Activated CD8-positive, alpha-beta memory T cell treated with anti-CD3 and anti-CD28 coated beads for 48 hours (primary cell): ENCODE measurements at regions not wholly inside any gene's neighbourhood (a gene's known extent, or its start where the extent isn't known, plus 50 kb on each side); places are given as distances from the start of the nearest gene placed in this dataset.

Experiments
- DNase-seq, 3 experiments: peaks; one replicate each; pipeline ENCODE4 v3.0.0-alpha.2; 2020; ENCODE audit warnings: low read depth in 2 of 3, low spot score in 2 of 3

- no peak for DNase-seq
Observed at GRCh38 chr16:9297437-9298113, 206.1 kb downstream of the HAPSTR1 start.

- no peak for DNase-seq
Observed at GRCh38 chr16:9300252-9300651, 208.8 kb downstream of the HAPSTR1 start.

DNA sequence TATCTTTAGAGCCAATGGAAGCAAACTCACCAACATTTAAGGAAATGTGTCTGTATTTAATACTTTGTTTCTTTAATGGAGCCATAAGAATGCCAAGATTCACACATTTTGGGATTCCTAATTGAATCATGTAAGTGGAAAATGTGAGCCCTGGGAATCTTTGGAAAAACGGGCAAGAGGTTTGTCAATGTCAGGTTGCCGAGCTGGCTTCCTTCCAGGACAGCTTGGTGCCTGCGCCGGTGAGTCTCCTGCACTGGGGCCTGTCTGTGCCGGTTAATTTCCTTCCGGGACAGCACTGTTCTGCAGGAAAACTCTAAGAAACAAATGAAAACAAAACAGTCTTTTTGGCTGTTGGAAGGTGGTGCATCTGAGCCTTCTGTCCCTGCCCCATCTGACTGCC, 210.6 kb downstream of the HAPSTR1 start:
- DNase-seq = no peak

- no peak for DNase-seq
Observed at GRCh38 chr16:9306753-9307152, 215.3 kb downstream of the HAPSTR1 start.

GRCh38 chr16:9307446-9307845, 216.0 kb downstream of the HAPSTR1 start:
- DNase-seq = no peak

DNA sequence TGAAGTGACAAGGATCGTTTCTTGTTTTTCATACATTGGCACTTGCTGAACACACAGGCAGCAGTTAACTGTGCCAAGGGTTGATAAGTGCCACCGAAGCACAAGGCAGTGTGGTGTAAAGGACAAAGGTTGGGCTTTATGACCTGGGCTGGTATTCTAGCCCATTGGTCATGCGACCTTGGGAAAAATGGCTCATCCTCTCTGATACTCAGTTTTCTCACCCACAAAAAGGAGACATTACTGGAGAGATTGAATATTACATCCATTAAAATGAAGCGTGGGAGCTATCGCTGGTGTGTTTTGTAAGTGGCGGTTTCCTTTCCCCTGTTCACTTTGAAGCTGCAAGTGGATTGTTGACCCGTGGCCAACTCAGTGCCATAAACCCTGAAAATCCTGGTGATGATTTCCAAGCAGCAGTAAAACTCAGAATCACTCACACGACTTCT, 216.9 kb downstream of the HAPSTR1 start:
- DNase-seq = no peak

GRCh38 chr16:9308850-9309249, 217.4 kb downstream of the HAPSTR1 start:
- no peak for DNase-seq

DNA sequence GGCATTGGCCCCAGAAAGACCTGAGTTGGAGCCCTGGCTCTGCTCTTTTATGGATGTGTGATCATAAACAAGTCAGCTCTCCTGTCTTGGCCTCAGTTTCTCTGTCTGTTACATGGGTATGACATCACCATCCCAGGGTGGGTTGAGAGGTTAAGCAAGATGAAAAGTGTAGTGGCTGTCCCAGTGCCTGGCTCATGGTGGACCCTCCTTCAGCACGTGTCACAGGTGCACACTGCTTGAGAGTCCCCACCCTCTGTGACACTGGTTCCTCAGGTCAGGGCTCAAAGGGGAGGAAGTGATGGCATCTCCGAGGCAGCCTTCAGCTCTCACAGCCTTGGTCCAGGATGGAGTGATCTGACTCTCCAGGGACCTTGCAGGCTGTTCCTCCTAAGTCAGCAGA, 218.4 kb downstream of the HAPSTR1 start:
- no peak for DNase-seq

DNA sequence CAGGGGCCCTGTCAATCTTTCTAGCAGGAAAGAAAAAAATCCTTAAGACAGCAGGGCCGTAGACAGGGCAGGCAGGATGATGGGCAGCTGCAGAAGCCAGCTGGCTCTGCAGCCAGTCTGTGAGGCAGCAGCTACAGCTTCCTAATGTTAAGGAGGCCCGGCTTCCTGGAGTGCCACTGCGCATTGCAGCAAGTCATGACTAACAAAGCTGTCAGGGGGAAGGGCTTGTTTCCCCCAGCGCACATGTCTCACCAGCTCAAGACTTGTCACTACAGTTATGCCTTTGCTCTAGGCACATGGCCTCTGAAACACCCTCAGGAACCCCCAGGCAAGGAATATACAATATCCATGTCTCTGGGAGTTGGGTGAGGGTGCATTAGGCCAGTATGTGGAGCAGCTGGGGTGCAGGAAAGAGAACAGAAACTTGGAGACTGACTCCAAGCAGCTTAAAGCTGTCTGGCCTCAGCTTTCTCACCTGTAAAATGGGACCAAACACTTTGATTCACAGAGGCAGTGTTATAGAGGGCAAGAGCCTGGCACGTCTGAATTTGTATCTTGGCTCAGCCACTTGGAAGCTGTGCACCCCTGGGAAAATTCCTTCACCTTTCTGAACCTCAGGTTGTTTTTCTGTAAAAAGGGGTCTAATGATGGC, 220.0 kb downstream of the HAPSTR1 start:
- DNase-seq = no peak

DNA sequence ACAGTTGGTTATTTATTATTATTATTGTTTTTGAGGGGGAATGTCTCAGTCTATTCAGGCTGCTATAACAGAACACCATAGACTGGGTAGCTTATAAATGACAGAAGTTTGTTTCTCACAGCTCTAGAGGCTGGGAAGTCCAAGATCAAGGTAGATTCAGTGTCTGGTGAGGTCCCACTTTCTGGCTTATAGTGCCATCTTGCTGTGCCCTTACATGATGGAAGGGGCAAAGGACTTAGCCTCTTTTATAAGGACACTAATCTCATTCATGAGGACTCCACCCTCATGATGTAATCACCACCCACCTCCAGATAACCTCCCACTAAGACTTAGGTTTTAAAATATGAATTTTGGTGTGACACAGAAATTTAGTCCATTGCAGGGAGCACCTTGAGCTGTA, 224.6 kb downstream of the HAPSTR1 start:
- DNase-seq = no peak

- no peak for DNase-seq
Observed at GRCh38 chr16:9316615-9317014, 225.2 kb downstream of the HAPSTR1 start.

GRCh38 chr16:9318764-9319163, 227.3 kb downstream of the HAPSTR1 start:
- DNase-seq = no peak

- no peak for DNase-seq
Observed at GRCh38 chr16:9322769-9323168, 231.3 kb downstream of the HAPSTR1 start.

- no peak for DNase-seq
Observed at GRCh38 chr16:9323170-9323569, 231.7 kb downstream of the HAPSTR1 start.

GRCh38 chr16:9327253-9327652, 235.8 kb downstream of the HAPSTR1 start:
- DNase-seq = no peak

GRCh38 chr16:9328411-9328810, 237.0 kb downstream of the HAPSTR1 start:
- DNase-seq = no peak

DNA sequence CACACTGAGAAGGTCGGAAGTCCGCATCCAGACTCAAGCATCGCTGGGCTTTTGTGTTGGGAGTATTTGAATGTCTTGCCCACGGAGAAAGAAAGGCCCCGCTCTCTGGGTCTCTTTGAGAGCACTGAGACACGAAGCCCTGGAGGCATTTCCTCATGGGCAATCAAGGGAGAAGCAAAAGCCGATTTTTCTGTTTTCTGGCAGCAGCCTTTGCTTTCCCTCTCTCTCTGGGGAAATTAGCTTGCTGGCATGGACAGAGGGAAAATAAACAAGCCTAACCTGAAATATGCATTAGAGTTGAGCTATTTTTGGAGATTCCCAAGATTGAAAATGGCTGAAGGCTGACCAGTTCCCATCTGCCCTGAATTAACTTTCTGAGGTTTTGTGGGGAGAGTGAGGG, 238.7 kb downstream of the HAPSTR1 start:
- no peak for DNase-seq

DNA sequence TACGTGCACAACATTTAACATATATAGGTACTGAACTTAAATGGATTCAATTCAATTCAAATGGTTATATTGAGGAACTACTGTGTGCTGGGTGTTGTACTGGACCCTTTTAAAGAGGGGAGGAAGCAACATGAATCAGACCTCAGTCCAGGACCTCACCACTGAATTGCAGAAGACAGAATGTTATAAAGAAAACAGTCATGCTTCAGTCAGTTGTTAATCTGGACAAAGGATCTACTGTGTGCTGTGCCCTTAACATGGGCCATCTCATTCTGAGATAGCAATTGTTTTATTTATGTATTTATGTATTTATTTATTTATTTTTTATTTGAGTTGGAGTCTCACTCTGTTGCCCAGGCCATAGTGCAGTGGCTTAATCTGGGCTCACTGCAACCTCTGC, 240.1 kb downstream of the HAPSTR1 start:
- no peak for DNase-seq

DNA sequence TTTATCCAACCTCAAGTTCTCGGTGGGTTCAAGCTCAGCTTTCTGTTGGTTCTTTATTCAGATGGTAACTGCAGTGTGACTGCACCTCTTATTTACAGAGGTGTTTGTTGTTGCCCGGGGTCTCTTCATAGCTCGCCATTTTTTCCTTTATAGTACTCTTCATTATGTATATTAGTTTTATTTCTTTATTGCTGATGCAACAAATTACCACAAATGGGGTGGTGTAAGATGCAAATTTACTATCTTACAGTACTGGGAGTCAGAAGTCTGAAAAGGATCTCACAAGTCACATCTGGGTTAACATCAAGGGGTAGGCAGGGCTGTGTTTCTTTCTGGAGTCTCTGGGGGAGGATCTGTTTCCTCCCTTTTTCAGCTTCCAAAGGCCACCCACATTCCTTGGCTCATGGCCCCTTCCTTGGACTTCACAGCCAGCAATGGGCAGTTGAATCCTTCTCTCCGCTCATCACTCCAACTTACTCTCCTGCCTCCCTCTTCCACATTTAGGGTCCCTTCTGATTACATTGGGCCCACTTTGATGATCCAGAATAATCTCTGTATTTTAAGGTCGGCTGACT, 241.2 kb downstream of the HAPSTR1 start:
- no peak for DNase-seq

GRCh38 chr16:9333469-9333868, 242.0 kb downstream of the HAPSTR1 start:
- DNase-seq = no peak

- DNase-seq = no peak
Observed at GRCh38 chr16:9334103-9334502, 242.7 kb downstream of the HAPSTR1 start.

DNA sequence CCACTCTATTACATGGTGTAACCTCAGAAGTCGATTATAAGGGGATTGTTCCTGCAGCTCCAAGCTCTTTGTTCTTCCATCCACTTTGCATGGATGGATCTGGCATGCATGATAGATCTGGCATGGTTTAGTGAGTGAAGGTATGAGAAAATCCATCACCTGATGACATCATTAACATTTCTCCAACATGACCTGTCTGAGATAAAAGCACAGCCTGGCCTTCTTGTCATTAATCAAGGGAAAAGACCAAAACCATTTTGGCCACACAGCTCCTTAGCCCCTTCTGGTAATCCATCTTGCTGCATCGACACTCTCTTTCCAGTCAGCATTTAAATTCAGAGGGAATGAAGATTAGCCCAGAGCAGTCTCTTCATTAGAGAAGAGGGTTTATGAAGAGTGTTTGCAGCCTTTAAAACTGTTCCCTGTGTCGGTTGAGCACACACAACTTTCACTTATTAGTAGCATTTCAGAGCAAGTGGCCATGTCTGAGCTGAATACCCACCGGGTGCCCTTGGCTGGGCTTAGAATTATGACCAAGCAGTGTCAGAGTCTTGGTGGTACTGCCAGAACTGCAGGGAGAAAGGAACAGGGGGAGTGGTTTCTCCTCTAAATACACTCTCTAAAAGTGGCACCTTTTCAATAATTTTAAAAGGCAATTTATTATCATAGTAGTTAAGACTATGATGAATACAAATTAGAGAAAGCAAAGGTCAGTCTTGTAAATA, 246.0 kb downstream of the HAPSTR1 start:
- no peak for DNase-seq
